ENCODE measurements at regions not wholly inside any gene's neighbourhood (a gene's known extent, or its start where the extent isn't known, plus 50 kb on each side); places are given as distances from the start of the nearest gene placed in this dataset.

DNA sequence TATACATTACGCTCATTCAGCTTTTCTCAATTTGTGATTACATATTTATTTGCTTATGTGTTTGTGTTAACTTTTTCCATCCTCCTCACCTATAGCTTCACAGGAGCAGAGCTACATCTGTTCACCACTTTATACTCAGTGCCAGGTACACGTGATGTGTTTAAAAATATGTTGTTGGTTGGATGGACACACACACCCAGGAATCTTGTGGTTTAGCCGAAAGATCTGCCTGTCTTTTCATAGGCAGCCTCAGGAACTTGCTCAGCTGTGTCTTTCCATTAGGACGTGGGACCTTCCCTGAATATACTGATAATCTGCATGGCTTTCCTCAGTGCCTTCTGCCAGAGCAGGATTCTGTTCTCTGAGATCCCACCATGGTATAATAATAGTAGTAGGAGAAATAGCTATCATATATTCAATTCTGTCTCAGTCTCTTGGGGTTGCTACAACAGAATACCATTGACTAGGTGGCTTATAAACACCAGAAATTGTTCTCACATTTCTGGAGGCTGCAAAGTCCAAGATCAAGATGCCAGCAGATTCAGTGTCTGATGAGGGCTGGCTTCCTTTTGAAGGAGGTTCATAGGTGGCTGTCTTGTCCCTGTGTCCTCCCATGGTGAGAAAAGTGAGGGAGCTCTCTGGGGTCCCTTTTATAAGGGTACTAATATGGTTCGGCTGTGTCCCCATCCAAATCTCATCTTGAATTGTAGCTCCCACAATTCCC is 50.0 kb upstream of the SOD3 start:
- Histone ChIP-seq H3K4me1 (ENCODE audit: insufficient read depth, low read length) (peaks cover 19% of the 10 kb centered on the region), H3K9me3 (ENCODE audit: low read length) (no peaks in the 10 kb centered on the region), H3K4me2 (ENCODE audit: low read length) (no peak overlapping the region), H3K27me3 (ENCODE audit: low read length) (no peaks in the 10 kb centered on the region), H2AFZ (ENCODE audit: low read length) (no peak overlapping the region), H4K20me1 (ENCODE audit: low read length) (no peaks in the 10 kb centered on the region), H3K27ac (ENCODE audit: low read length) (no peak overlapping the region), H3K79me2 (ENCODE audit: low read length) (no peaks in the 10 kb centered on the region), H3K9me2 (replicated peaks; ENCODE audit: low read length) (no peaks in the 10 kb centered on the region), H3F3A (ENCODE audit: low read length, unreplicated experiment) (no peaks in the 10 kb centered on the region), H3K36me3 (ENCODE audit: low read depth, low read length) (no peaks in the 10 kb centered on the region), H3K9ac (ENCODE audit: low read length) (no peak overlapping the region), H3K4me3 (ENCODE audit: low read length) (no peak overlapping the region)
- BruUV-seq (replicated peaks), result no TSS peak
- TF ChIP-seq EZH2phosphoT487 (IDR thresholded peaks at IDR 0.05; ENCODE audit: borderline replicate concordance, low read length), result no peak
- TF ChIP-seq, protein P1, sequence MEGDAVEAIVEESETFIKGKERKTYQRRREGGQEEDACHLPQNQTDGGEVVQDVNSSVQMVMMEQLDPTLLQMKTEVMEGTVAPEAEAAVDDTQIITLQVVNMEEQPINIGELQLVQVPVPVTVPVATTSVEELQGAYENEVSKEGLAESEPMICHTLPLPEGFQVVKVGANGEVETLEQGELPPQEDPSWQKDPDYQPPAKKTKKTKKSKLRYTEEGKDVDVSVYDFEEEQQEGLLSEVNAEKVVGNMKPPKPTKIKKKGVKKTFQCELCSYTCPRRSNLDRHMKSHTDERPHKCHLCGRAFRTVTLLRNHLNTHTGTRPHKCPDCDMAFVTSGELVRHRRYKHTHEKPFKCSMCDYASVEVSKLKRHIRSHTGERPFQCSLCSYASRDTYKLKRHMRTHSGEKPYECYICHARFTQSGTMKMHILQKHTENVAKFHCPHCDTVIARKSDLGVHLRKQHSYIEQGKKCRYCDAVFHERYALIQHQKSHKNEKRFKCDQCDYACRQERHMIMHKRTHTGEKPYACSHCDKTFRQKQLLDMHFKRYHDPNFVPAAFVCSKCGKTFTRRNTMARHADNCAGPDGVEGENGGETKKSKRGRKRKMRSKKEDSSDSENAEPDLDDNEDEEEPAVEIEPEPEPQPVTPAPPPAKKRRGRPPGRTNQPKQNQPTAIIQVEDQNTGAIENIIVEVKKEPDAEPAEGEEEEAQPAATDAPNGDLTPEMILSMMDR (conservative IDR thresholded peaks at IDR 0.05; ENCODE audit: low read depth, low read length), result no peak
- TF ChIP-seq EZH2 (IDR thresholded peaks at IDR 0.05; ENCODE audit: low read length, unreplicated experiment), result no peak
- CTCF ChIA-PET, result no interaction called here
- intact Hi-C loops (cut with micrococcal nuclease), result no loop called here
- DNase-seq (no peak), ATAC-seq (no peak)
- POLR2A ChIA-PET (ENCODE audit: unreplicated experiment), result no interaction called here

Measured in PC-3 (cell line).